SK-N-SH treated with all-trans-retinoic acid at 6 μM for 48 hours (cell line): ENCODE measurements at regions not wholly inside any gene's neighbourhood (a gene's known extent, or its start where the extent isn't known, plus 50 kb on each side); places are given as distances from the start of the nearest gene placed in this dataset.
A peak's percentile ranks its signal among the peaks of the same experiment; 100 is the strongest.

Experiments used
- ATAC-seq: fragments of 200-7000 bp; cut with Tn5 transposase; 3 replicates; pipeline ENCODE4 v1.9.1; 2020; ENCODE audit warnings: mild to moderate bottlenecking, moderate library complexity
- BACH2 ChIP-seq: fragments of 250-450 bp; sonication (Bioruptor Pico); IDR thresholded peaks from 2 replicates; pipeline ENCODE4 v1.9.0; 2021; ENCODE audit warnings: mild to moderate bottlenecking, borderline replicate concordance
- CSDC2 ChIP-seq: fragments of 250-450 bp; sonication (Bioruptor Pico); IDR thresholded peaks from 2 replicates; pipeline ENCODE4 v1.5.0; 2020; ENCODE audit warnings: mild to moderate bottlenecking, moderate library complexity
- ESRRG ChIP-seq: fragments of 250-450 bp; sonication (Bioruptor Pico); IDR thresholded peaks from 2 replicates; pipeline ENCODE4 v1.6.1; 2021; ENCODE audit warnings: mild to moderate bottlenecking
- GLIS3 ChIP-seq: fragments of 250-450 bp; sonication (Bioruptor Pico); IDR thresholded peaks from 2 replicates; pipeline ENCODE4 v1.5.0; 2020; ENCODE audit warnings: mild to moderate bottlenecking, moderate library complexity
- ISL1 ChIP-seq: fragments of 250-450 bp; sonication (Bioruptor Pico); IDR thresholded peaks from 2 replicates; pipeline ENCODE4 v2.1.2; 2022; ENCODE audit warnings: mild to moderate bottlenecking, moderate library complexity
- OSR1 ChIP-seq: fragments of 250-450 bp; sonication (Bioruptor Pico); IDR thresholded peaks from 2 replicates; pipeline ENCODE4 v1.8.0; 2022; ENCODE audit warnings: moderate library complexity, mild to moderate bottlenecking, inconsistent platforms
- PPARA ChIP-seq: fragments of 250-450 bp; sonication (Bioruptor Pico); IDR thresholded peaks from 2 replicates; pipeline ENCODE4 v1.5.0; 2020; ENCODE audit warnings: mild to moderate bottlenecking, borderline replicate concordance
- TCF4 ChIP-seq: fragments of 250-450 bp; sonication (Bioruptor Pico); IDR thresholded peaks from 2 replicates; pipeline ENCODE4 v1.8.0; 2021; ENCODE audit warnings: mild to moderate bottlenecking, moderate library complexity, borderline replicate concordance
- TOX ChIP-seq: fragments of 250-450 bp; sonication (Bioruptor Pico); IDR thresholded peaks from 2 replicates; pipeline ENCODE4 v1.8.0; 2021; ENCODE audit warnings: mild to moderate bottlenecking, moderate library complexity, borderline replicate concordance
- ZC3H10 ChIP-seq: fragments of 250-450 bp; sonication (Bioruptor Pico); IDR thresholded peaks from 2 replicates; pipeline ENCODE4 v1.5.1; 2021; ENCODE audit warnings: mild to moderate bottlenecking, moderate library complexity
- ZFP3 ChIP-seq: fragments of 250-450 bp; sonication (Bioruptor Pico); IDR thresholded peaks from 2 replicates; pipeline ENCODE4 v1.5.0; 2020; ENCODE audit warnings: mild to moderate bottlenecking, moderate library complexity
- ZFP30 ChIP-seq: fragments of 450-650 bp; formaldehyde crosslinking; IDR thresholded peaks from 2 replicates; pipeline ENCODE4 v1.5.0; 2022; ENCODE audit warnings: mild to moderate bottlenecking, moderate library complexity
- ZNF565 ChIP-seq: fragments of 450-650 bp; formaldehyde crosslinking; conservative IDR thresholded peaks from 2 replicates; pipeline ENCODE4 v1.5.0; 2020; ENCODE audit warnings: low read depth, mild to moderate bottlenecking, moderate library complexity
- ZNF8 ChIP-seq: fragments of 450-650 bp; formaldehyde crosslinking; IDR thresholded peaks from 2 replicates; pipeline ENCODE4 v1.5.0; 2020; ENCODE audit warnings: mild to moderate bottlenecking, moderate library complexity
- TF ChIP-seq, protein P1 (sequence below): fragments of 250-450 bp; sonication (Bioruptor Pico); IDR thresholded peaks from 2 replicates; pipeline ENCODE4 v1.5.1; 2021; ENCODE audit warnings: mild to moderate bottlenecking, moderate library complexity
- TF ChIP-seq, protein P2 (sequence below): fragments of 250-450 bp; sonication (Bioruptor Pico); IDR thresholded peaks from 2 replicates; pipeline ENCODE4 v1.8.0; 2021; ENCODE audit warnings: low read depth, mild to moderate bottlenecking, moderate library complexity, borderline replicate concordance
- TF ChIP-seq, protein P3 (sequence below): fragments of 250-450 bp; sonication (Bioruptor Pico); IDR thresholded peaks from 2 replicates; pipeline ENCODE4 v1.5.1; 2020; ENCODE audit warnings: low read depth, mild to moderate bottlenecking, moderate library complexity
- TF ChIP-seq, protein P4 (sequence below): fragments of 250-450 bp; sonication (Bioruptor Pico); IDR thresholded peaks from 2 replicates; pipeline ENCODE4 v1.8.0; 2020; ENCODE audit warnings: mild to moderate bottlenecking, moderate library complexity, borderline replicate concordance

DNA sequence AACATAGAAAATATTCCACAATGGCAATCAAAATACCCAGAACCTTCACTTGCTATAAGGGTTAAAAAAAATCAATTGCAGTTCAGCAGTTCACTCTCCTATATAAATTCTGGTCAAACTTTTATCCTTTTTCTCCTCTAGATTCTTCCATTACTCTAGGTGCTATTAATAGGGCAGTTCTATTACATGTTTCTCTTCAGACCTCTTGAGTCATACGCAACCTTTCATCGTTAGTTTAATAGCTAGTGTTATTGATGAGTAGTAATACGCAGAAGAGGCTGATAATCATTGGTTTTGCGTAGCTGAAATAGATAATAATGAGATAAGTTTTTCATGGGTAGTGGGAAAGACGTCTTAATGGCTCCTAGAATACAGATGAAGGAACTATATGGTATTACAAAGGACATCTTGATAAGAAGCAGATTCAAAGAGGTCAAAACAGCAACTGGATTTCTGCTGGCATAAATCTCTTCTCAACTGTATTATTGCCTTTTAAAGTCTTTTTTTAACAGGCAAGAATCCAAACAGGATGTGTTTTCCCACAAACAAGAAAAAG lies 118.3 kb upstream of the STARD13 start:
- peak; percentile 47; the same call in 2 of the 3 replicates for ATAC-seq
- TF ChIP-seq ZFP30 = no peak
- no peak for TF ChIP-seq CSDC2 (CRISPR knock-in tag)
- TF ChIP-seq OSR1 (CRISPR knock-in tag) = no peak
- peak; percentile 97 for TF ChIP-seq TOX
- TF ChIP-seq ESRRG = no peak
- TF ChIP-seq ZNF8 = no peak

DNA sequence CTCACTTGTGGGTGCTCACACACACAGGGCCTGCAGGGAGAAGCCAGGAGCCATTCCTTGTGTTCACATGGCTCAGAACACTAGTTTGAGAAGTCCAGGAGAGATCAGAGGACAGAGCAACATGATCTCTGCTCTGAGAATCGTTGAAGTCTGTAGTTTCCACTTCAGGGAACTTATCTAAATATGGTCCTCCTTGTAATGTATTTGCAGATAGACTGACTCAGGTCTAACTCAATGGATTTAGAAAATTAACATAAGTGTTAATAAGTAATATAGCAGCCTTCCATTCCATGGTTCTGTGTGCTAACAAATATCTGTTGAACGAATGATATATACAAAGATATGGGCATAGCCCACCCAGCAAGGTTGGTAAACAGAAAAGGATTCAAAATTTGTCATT lies 119.8 kb upstream of the STARD13 start:
- ATAC-seq = no peak

DNA sequence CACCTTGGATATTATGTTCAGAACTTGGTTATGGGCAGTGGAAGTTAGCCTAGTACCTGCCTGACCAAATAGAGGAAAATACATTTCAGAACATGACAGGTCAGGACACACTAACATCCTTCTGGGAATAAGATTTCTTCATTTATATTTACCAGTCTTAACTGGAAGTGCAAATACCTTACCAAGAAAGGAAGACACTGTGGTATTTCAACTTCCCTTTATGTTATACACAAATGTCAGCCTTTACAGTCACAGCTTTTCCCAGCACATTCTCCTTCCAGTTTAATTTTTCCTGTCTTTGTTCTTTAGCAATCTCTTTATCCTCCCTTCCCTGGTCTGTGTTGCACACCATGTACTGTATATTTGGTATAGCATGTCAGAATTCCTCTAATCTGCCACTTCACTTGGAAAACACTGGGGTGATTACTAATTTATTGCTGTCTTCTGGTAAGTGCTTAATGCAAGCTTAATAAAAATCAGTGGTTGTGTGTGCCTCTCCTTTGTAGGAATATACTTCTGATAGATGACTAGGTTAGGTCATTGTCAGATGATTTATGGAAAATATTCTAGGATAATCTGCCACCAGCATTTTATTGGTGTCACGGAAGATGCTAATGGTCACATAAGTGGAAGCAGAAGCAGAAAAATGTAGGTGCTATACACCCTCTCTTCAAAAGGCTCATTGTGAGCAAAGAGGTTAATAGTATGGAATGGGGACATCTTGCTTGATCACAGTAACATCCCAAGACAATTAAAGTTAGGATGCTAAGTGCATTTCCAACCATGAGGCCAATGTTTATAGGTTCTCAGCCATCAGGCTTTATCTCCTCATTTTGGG lies 124.3 kb upstream of the STARD13 start:
- no peak for ATAC-seq
- TF ChIP-seq GLIS3 (CRISPR knock-in tag) = no peak
- no peak for TF ChIP-seq OSR1 (CRISPR knock-in tag)
- TF ChIP-seq, protein P1, sequence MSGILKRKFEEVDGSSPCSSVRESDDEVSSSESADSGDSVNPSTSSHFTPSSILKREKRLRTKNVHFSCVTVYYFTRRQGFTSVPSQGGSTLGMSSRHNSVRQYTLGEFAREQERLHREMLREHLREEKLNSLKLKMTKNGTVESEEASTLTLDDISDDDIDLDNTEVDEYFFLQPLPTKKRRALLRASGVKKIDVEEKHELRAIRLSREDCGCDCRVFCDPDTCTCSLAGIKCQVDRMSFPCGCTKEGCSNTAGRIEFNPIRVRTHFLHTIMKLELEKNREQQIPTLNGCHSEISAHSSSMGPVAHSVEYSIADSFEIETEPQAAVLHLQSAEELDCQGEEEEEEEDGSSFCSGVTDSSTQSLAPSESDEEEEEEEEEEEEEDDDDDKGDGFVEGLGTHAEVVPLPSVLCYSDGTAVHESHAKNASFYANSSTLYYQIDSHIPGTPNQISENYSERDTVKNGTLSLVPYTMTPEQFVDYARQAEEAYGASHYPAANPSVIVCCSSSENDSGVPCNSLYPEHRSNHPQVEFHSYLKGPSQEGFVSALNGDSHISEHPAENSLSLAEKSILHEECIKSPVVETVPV (CRISPR knock-in tag) = no peak
- no peak for TF ChIP-seq ZC3H10 (CRISPR knock-in tag)

More for the DNA sequence above, 119.8 kb upstream of the STARD13 start:
- TF ChIP-seq ZNF8 = no peak
- TF ChIP-seq ZC3H10 (CRISPR knock-in tag) = no peak
- no peak for TF ChIP-seq ZFP3
- no peak for TF ChIP-seq ESRRG
- TF ChIP-seq, protein P1 (CRISPR knock-in tag) = no peak
- no peak for TF ChIP-seq TCF4
- TF ChIP-seq, protein P2, sequence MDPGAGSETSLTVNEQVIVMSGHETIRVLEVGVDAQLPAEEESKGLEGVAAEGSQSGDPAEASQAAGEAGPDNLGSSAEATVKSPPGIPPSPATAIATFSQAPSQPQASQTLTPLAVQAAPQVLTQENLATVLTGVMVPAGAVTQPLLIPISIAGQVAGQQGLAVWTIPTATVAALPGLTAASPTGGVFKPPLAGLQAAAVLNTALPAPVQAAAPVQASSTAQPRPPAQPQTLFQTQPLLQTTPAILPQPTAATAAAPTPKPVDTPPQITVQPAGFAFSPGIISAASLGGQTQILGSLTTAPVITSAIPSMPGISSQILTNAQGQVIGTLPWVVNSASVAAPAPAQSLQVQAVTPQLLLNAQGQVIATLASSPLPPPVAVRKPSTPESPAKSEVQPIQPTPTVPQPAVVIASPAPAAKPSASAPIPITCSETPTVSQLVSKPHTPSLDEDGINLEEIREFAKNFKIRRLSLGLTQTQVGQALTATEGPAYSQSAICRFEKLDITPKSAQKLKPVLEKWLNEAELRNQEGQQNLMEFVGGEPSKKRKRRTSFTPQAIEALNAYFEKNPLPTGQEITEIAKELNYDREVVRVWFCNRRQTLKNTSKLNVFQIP (CRISPR knock-in tag) = no peak

DNA sequence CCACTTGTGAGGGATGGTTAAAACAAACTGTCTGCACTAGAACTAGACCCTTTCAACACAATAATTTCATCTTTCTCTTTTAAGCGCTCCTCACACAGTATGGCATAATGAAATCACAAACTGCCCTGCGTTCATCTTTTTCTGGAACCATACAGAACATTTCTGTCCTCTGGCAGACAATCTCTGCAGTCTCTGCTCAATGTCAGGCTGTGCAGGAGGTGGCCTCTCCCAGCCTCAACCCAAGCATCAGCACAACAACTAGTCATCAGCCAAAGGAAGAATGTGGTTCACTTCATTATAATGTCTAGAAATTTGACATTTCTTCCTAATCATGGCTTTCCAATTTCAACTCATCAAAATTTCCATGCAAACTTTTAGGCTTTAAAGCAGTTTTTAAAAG lies 125.1 kb upstream of the STARD13 start:
- peak; percentile 61 for ATAC-seq

More for the DNA sequence above, 125.1 kb upstream of the STARD13 start:
- no peak for TF ChIP-seq BACH2 (CRISPR knock-in tag)
- TF ChIP-seq ESRRG = no peak
- no peak for TF ChIP-seq PPARA (CRISPR knock-in tag)
- TF ChIP-seq, protein P2 (CRISPR knock-in tag) = no peak
- no peak for TF ChIP-seq TCF4
- no peak for TF ChIP-seq ZNF8
- TF ChIP-seq, protein P3, sequence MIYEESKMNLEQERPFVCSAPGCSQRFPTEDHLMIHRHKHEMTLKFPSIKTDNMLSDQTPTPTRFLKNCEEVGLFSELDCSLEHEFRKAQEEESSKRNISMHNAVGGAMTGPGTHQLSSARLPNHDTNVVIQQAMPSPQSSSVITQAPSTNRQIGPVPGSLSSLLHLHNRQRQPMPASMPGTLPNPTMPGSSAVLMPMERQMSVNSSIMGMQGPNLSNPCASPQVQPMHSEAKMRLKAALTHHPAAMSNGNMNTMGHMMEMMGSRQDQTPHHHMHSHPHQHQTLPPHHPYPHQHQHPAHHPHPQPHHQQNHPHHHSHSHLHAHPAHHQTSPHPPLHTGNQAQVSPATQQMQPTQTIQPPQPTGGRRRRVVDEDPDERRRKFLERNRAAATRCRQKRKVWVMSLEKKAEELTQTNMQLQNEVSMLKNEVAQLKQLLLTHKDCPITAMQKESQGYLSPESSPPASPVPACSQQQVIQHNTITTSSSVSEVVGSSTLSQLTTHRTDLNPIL (CRISPR knock-in tag) = no peak
- TF ChIP-seq, protein P4, sequence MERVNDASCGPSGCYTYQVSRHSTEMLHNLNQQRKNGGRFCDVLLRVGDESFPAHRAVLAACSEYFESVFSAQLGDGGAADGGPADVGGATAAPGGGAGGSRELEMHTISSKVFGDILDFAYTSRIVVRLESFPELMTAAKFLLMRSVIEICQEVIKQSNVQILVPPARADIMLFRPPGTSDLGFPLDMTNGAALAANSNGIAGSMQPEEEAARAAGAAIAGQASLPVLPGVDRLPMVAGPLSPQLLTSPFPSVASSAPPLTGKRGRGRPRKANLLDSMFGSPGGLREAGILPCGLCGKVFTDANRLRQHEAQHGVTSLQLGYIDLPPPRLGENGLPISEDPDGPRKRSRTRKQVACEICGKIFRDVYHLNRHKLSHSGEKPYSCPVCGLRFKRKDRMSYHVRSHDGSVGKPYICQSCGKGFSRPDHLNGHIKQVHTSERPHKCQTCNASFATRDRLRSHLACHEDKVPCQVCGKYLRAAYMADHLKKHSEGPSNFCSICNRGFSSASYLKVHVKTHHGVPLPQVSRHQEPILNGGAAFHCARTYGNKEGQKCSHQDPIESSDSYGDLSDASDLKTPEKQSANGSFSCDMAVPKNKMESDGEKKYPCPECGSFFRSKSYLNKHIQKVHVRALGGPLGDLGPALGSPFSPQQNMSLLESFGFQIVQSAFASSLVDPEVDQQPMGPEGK = no peak
- no peak for TF ChIP-seq ZNF565 (CRISPR knock-in tag)
- TF ChIP-seq ISL1 = no peak
- TF ChIP-seq TOX = no peak
